ENCODE measurements at regions not wholly inside any gene's neighbourhood (a gene's known extent, or its start where the extent isn't known, plus 50 kb on each side); places are given as distances from the start of the nearest gene placed in this dataset.

GRCh38 chr18:68054669-68055068, 538.1 kb upstream of the DSEL start:
- DNase-seq (ENCODE audit: low spot score): no peak
- TF ChIP-seq GABPA (IDR thresholded peaks at IDR 0.05 in 1 of 2, conservative IDR thresholded peaks at IDR 0.05 in 1 of 2): no peak
- no peak for TF ChIP-seq TAF1 (conservative IDR thresholded peaks at IDR 0.05)
- TF ChIP-seq FOXA1 (IDR thresholded peaks at IDR 0.05): no peak
- TF ChIP-seq YY1 (IDR thresholded peaks at IDR 0.05): no peak
- TF ChIP-seq, protein P1, sequence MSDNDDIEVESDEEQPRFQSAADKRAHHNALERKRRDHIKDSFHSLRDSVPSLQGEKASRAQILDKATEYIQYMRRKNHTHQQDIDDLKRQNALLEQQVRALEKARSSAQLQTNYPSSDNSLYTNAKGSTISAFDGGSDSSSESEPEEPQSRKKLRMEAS (IDR thresholded peaks at IDR 0.05): no peak
- no peak for TF ChIP-seq RXRA (IDR thresholded peaks at IDR 0.05)
- TF ChIP-seq SP1 (IDR thresholded peaks at IDR 0.05): no peak
- TF ChIP-seq, protein P2, sequence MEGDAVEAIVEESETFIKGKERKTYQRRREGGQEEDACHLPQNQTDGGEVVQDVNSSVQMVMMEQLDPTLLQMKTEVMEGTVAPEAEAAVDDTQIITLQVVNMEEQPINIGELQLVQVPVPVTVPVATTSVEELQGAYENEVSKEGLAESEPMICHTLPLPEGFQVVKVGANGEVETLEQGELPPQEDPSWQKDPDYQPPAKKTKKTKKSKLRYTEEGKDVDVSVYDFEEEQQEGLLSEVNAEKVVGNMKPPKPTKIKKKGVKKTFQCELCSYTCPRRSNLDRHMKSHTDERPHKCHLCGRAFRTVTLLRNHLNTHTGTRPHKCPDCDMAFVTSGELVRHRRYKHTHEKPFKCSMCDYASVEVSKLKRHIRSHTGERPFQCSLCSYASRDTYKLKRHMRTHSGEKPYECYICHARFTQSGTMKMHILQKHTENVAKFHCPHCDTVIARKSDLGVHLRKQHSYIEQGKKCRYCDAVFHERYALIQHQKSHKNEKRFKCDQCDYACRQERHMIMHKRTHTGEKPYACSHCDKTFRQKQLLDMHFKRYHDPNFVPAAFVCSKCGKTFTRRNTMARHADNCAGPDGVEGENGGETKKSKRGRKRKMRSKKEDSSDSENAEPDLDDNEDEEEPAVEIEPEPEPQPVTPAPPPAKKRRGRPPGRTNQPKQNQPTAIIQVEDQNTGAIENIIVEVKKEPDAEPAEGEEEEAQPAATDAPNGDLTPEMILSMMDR (IDR thresholded peaks at IDR 0.05; ENCODE audit: low read depth, low read length, missing input control): no peak
- no peak for TF ChIP-seq NR2F2 (IDR thresholded peaks at IDR 0.05)
- TF ChIP-seq HNF4A (conservative IDR thresholded peaks at IDR 0.05): no peak
- no peak for TF ChIP-seq JUND (IDR thresholded peaks at IDR 0.05)
- no peak for TF ChIP-seq HNF4G (IDR thresholded peaks at IDR 0.05)
- TF ChIP-seq RAD21 (IDR thresholded peaks at IDR 0.05): no peak
- TF ChIP-seq, protein P3, sequence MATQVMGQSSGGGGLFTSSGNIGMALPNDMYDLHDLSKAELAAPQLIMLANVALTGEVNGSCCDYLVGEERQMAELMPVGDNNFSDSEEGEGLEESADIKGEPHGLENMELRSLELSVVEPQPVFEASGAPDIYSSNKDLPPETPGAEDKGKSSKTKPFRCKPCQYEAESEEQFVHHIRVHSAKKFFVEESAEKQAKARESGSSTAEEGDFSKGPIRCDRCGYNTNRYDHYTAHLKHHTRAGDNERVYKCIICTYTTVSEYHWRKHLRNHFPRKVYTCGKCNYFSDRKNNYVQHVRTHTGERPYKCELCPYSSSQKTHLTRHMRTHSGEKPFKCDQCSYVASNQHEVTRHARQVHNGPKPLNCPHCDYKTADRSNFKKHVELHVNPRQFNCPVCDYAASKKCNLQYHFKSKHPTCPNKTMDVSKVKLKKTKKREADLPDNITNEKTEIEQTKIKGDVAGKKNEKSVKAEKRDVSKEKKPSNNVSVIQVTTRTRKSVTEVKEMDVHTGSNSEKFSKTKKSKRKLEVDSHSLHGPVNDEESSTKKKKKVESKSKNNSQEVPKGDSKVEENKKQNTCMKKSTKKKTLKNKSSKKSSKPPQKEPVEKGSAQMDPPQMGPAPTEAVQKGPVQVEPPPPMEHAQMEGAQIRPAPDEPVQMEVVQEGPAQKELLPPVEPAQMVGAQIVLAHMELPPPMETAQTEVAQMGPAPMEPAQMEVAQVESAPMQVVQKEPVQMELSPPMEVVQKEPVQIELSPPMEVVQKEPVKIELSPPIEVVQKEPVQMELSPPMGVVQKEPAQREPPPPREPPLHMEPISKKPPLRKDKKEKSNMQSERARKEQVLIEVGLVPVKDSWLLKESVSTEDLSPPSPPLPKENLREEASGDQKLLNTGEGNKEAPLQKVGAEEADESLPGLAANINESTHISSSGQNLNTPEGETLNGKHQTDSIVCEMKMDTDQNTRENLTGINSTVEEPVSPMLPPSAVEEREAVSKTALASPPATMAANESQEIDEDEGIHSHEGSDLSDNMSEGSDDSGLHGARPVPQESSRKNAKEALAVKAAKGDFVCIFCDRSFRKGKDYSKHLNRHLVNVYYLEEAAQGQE (IDR thresholded peaks at IDR 0.05): no peak
- no peak for TF ChIP-seq EGR1 (IDR thresholded peaks at IDR 0.05; ENCODE audit: low read depth in 2 of 2)
- TF ChIP-seq ATF3 (IDR thresholded peaks at IDR 0.05): no peak
- no peak for TF ChIP-seq FOXA2 (IDR thresholded peaks at IDR 0.05)
- no peak overlapping the region for H3K4me3 ChIP-seq (ENCODE audit: low read depth in 1 of 3, low read length in 3 of 3)
- WGBS: 57% methylated on average over 1 of the region's 1 CpG
- H3K27ac ChIP-seq (ENCODE audit: low read depth in 1 of 2, low read length in 2 of 2): no peak overlapping the region
- no peak overlapping the region for H3K9ac ChIP-seq (ENCODE audit: low read depth in 1 of 2, low read length in 2 of 2)
- H3K9me3 ChIP-seq (ENCODE audit: control insufficient read depth in 4 of 4, low read length in 3 of 4): no peaks in the 10 kb centered on the region
- no peaks in the 10 kb centered on the region for H3K36me3 ChIP-seq (ENCODE audit: control insufficient read depth in 4 of 4, insufficient read depth in 3 of 4, low read depth in 1 of 4, low read length in 3 of 4)
- no peaks in the 10 kb centered on the region for H3K4me1 ChIP-seq (ENCODE audit: control insufficient read depth in 4 of 4, insufficient read depth in 4 of 4, low read length in 3 of 4)
- no peaks in the 10 kb centered on the region for H3K27me3 ChIP-seq (ENCODE audit: control insufficient read depth in 4 of 4, insufficient read depth in 4 of 4, low read length in 3 of 4)

GRCh38 chr18:68053290-68053689, 536.8 kb upstream of the DSEL start:
- TF ChIP-seq TAF1 (conservative IDR thresholded peaks at IDR 0.05): no peak
- no peak for TF ChIP-seq FOXA1 (IDR thresholded peaks at IDR 0.05)
- no peak for TF ChIP-seq FOXA2 (IDR thresholded peaks at IDR 0.05)
- no peak for TF ChIP-seq SP1 (IDR thresholded peaks at IDR 0.05)
- TF ChIP-seq EGR1 (IDR thresholded peaks at IDR 0.05; ENCODE audit: low read depth in 2 of 2): no peak
- no peak for TF ChIP-seq NR2F2 (IDR thresholded peaks at IDR 0.05)
- no peak for TF ChIP-seq JUND (IDR thresholded peaks at IDR 0.05)
- TF ChIP-seq RXRA (IDR thresholded peaks at IDR 0.05): no peak
- 45% methylated on average over 2 of the region's 2 CpGs for WGBS
- Histone ChIP-seq H3K4me1 (ENCODE audit: control insufficient read depth in 4 of 4, insufficient read depth in 4 of 4, low read length in 3 of 4) (no peaks in the 10 kb centered on the region), H3K4me3 (ENCODE audit: low read depth in 1 of 3, low read length in 3 of 3) (no peak overlapping the region), H3K9ac (ENCODE audit: low read depth in 1 of 2, low read length in 2 of 2) (no peak overlapping the region), H3K36me3 (ENCODE audit: control insufficient read depth in 4 of 4, insufficient read depth in 3 of 4, low read depth in 1 of 4, low read length in 3 of 4) (no peaks in the 10 kb centered on the region), H3K27me3 (ENCODE audit: control insufficient read depth in 4 of 4, insufficient read depth in 4 of 4, low read length in 3 of 4) (no peaks in the 10 kb centered on the region), H3K27ac (ENCODE audit: low read depth in 1 of 2, low read length in 2 of 2) (no peak overlapping the region), H3K9me3 (ENCODE audit: control insufficient read depth in 4 of 4, low read length in 3 of 4) (no peaks in the 10 kb centered on the region)
- no peak for DNase-seq (ENCODE audit: low spot score)

Measured in liver (tissue), 8 donors.